SK-N-MC (cell line): ENCODE measurements at regions not wholly inside any gene's neighbourhood (a gene's known extent, or its start where the extent isn't known, plus 50 kb on each side); places are given as distances from the start of the nearest gene placed in this dataset.

ENCODE experiments used
- EZH2 ChIP-seq: fragments of 200-600 bp; sonication (generic); IDR thresholded peaks from one replicate; pipeline ENCODE4 v1.6.1; 2017; ENCODE audit warnings: antibody characterized with exemption
- POLR2AphosphoS5 ChIP-seq: IDR thresholded peaks from 2 replicates; pipeline ENCODE4 v1.6.1; 2012; ENCODE audit warnings: mild to moderate bottlenecking, low read depth, low read length, borderline replicate concordance

- TF ChIP-seq EZH2 (no peak), POLR2AphosphoS5 (no peak)
These were observed 1252.7 kb downstream of the EPHA7 start for GRCh38 chr6:92166666-92167065.
